Cardiac muscle cell (in vitro differentiated cells and primary cell): ENCODE measurements at regions not wholly inside any gene's neighbourhood (a gene's known extent, or its start where the extent isn't known, plus 50 kb on each side); places are given as distances from the start of the nearest gene placed in this dataset.

Experiments
- DNase-seq, 2 donors: peaks; one replicate each; pipeline versions ENCODE4 v3.0.0 to v3.0.0-alpha.2; 2010 to 2017; ENCODE audit warnings: low read depth in 1 of 2, low spot score in 1 of 2
- H3K27ac ChIP-seq: fragments of 200-600 bp; sonication (generic); 2 replicates; pipeline ENCODE4 v1.5.1; 2016
- H3K27me3 ChIP-seq: fragments of 200-600 bp; sonication (generic); 2 replicates; pipeline ENCODE4 v1.6.0; 2016; ENCODE audit warnings: control low read depth
- H3K36me3 ChIP-seq: fragments of 200-600 bp; sonication (generic); 2 replicates; pipeline ENCODE4 v1.5.1; 2016; ENCODE audit warnings: control low read depth
- H3K4me1 ChIP-seq: fragments of 200-600 bp; sonication (generic); 2 replicates; pipeline ENCODE4 v1.8.1; 2017; ENCODE audit warnings: low read depth, mild to moderate bottlenecking, mixed run types
- H3K4me3 ChIP-seq: fragments of 200-600 bp; sonication (generic); 2 replicates; pipeline ENCODE4 v1.5.1; 2016; ENCODE audit warnings: mild to moderate bottlenecking
- H3K9me3 ChIP-seq: fragments of 200-600 bp; sonication (generic); 2 replicates; pipeline ENCODE4 v1.5.1; 2017; ENCODE audit warnings: low read depth, mild to moderate bottlenecking, control low read depth
- CTCF ChIP-seq: IDR thresholded peaks from 2 replicates; pipeline ENCODE4 v1.5.1; 2012; ENCODE audit warnings: low read depth, mild to moderate bottlenecking, low read length

DNA sequence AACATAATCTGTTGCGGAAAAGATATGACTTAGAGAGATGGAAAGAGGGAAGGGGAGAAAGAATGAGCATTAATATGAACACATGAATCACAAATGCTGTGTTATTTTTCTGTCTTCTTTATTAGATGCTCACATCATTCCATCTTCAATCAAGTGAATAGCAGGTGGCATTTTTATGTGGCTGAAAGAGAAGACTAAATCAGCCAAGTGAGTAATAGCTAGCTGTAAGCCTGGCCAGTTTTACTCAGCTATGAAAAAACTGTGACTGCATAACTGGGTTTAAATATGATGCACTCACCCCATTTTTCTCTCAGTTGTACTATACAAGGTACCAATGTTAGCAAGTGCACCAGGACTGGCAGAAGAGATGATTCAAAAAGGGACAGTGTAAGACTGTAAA, 571.1 kb downstream of the JRKL start:
- Histone ChIP-seq H3K9me3 (no peaks in the 10 kb centered on the region), H3K36me3 (no peaks in the 10 kb centered on the region), H3K4me3 (no peak overlapping the region), H3K4me1 (no peaks in the 10 kb centered on the region), H3K27me3 (no peaks in the 10 kb centered on the region), H3K27ac (no peak overlapping the region)
- no peak for DNase-seq
- TF ChIP-seq CTCF, result no peak

- H3K36me3 ChIP-seq, result no peaks in the 10 kb centered on the region
- no peak for DNase-seq
- no peak for TF ChIP-seq CTCF
- H3K27ac ChIP-seq, result no peak overlapping the region
- H3K4me1 ChIP-seq, result no peaks in the 10 kb centered on the region
- no peaks in the 10 kb centered on the region for H3K9me3 ChIP-seq
- H3K4me3 ChIP-seq, result no peak overlapping the region
- no peaks in the 10 kb centered on the region for H3K27me3 ChIP-seq
Measured at GRCh38 chr11:96961931-96962330, 572.1 kb downstream of the JRKL start.

DNA sequence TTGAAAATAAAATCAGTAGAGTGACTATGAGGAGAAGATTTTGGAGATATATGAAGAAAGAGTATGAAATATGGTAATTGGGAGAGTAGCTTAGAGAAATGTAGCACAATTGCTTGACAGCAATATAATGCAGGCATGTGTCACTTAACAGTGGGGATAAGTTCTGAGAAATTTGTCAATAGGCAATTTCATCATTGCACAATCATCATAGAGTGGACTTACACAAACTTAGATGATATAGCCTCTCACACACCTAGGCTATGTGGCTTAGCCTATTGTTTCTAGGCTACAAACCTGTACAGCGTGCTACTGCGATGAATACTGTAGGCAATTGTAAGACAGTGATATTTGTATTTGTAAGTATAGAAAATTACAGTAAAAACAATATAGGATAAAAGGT, 573.6 kb downstream of the JRKL start:
- no peak for DNase-seq
- Histone ChIP-seq H3K9me3 (no peaks in the 10 kb centered on the region), H3K27ac (no peak overlapping the region), H3K4me1 (no peaks in the 10 kb centered on the region), H3K27me3 (no peaks in the 10 kb centered on the region), H3K4me3 (no peak overlapping the region), H3K36me3 (no peaks in the 10 kb centered on the region)
- no peak for TF ChIP-seq CTCF

DNA sequence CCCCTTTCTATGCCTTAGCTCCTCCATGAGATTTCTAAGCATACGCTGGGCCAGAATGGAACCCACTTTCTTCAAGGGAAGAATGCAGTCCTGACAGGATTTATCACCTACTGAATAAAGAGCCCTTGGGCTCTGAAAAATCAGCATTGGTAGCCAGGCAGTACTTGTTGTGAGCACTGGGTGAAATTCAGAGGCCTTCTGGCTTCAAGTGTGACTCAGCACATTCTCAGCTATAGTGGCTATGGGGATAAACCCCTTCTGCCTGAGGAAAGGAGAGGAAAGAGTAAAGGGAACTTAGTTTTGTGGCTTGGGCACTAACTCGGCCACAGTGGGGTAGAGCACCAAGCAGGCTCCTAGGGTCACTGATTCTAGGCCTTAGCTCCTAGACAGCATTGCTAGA, 574.8 kb downstream of the JRKL start:
- Histone ChIP-seq H3K27ac (no peak overlapping the region), H3K4me3 (no peak overlapping the region), H3K9me3 (no peaks in the 10 kb centered on the region), H3K36me3 (no peaks in the 10 kb centered on the region), H3K27me3 (no peaks in the 10 kb centered on the region), H3K4me1 (no peaks in the 10 kb centered on the region)
- DNase-seq, result peak in 1 of 2 donors; percentile 8
- no peak for TF ChIP-seq CTCF

- Histone ChIP-seq H3K4me1 (no peaks in the 10 kb centered on the region), H3K27me3 (no peaks in the 10 kb centered on the region), H3K4me3 (no peak overlapping the region), H3K9me3 (no peaks in the 10 kb centered on the region), H3K36me3 (no peaks in the 10 kb centered on the region), H3K27ac (no peak overlapping the region)
- DNase-seq, result no peak
- no peak for TF ChIP-seq CTCF
Measured at GRCh38 chr11:96967616-96968015, 577.8 kb downstream of the JRKL start.

GRCh38 chr11:96969251-96969650, 579.4 kb downstream of the JRKL start:
- no peak for DNase-seq
- no peak for TF ChIP-seq CTCF
- Histone ChIP-seq H3K4me1 (no peaks in the 10 kb centered on the region), H3K9me3 (no peaks in the 10 kb centered on the region), H3K27me3 (no peaks in the 10 kb centered on the region), H3K27ac (no peak overlapping the region), H3K36me3 (no peaks in the 10 kb centered on the region), H3K4me3 (no peak overlapping the region)
